ENCODE measurements at regions not wholly inside any gene's neighbourhood (a gene's known extent, or its start where the extent isn't known, plus 50 kb on each side); places are given as distances from the start of the nearest gene placed in this dataset.

- no peak overlapping the region for H3K4me3 ChIP-seq
- H3K4me1 ChIP-seq = no peaks in the 10 kb centered on the region
- POLR2A ChIA-PET = no interaction called here
- FAIRE-seq (no peak), ATAC-seq (no peak), DNase-seq (ENCODE audit: low read depth in 1 of 2, low spot score in 1 of 2) (no peak)
- H3K9me3 ChIP-seq = no peaks in the 10 kb centered on the region
- H3K27ac ChIP-seq = no peak overlapping the region
- CTCF ChIA-PET = no interaction called here
- WGBS (ENCODE audit: missing lambda C conversion rate) = 8% methylated on average over 4 of the region's 4 CpGs
- H3K4me2 ChIP-seq = no peak overlapping the region
- TF ChIP-seq KDM1A (IDR thresholded peaks at IDR 0.05; ENCODE audit: low read depth) = no peak
- no peak for TF ChIP-seq HOXA7 (CRISPR knock-in tag; IDR thresholded peaks at IDR 0.05)
- TF ChIP-seq ZC3H11A (IDR thresholded peaks at IDR 0.05) = no peak
- TF ChIP-seq GATA3 (IDR thresholded peaks at IDR 0.05; ENCODE audit: borderline replicate concordance) = no peak
- TF ChIP-seq SREBF2 (IDR thresholded peaks at IDR 0.05) = no peak
- no peak for TF ChIP-seq HMGXB4 (CRISPR knock-in tag; IDR thresholded peaks at IDR 0.05; ENCODE audit: borderline replicate concordance)
- no peak for TF ChIP-seq PBX3 (IDR thresholded peaks at IDR 0.05)
- no peak for TF ChIP-seq HES2 (IDR thresholded peaks at IDR 0.05)
Observed at GRCh38 chr2:136363900-136364299, 246.0 kb upstream of the CXCR4 start.

GRCh38 chr2:136363470-136363869 is 245.5 kb upstream of the CXCR4 start:
- Histone ChIP-seq H3K27ac (no peak overlapping the region), H3K4me3 (no peak overlapping the region), H3K9me3 (no peaks in the 10 kb centered on the region), H3K4me2 (no peak overlapping the region), H3K4me1 (no peaks in the 10 kb centered on the region)
- no peak for ATAC-seq
- no peak for DNase-seq (ENCODE audit: low read depth in 1 of 2, low spot score in 1 of 2)
- ChIA-PET CTCF (interaction anchor here (1.1 kb wide), 1 partner anchor 15 kb away, joined by 3 read pairs; no protein-coding TSS in a partner anchor), POLR2A (no interaction called here)
- WGBS (ENCODE audit: missing lambda C conversion rate) = 73% methylated on average over 6 of the region's 6 CpGs
- FAIRE-seq = no peak
- no peak for TF ChIP-seq RNF2 (IDR thresholded peaks at IDR 0.05; ENCODE audit: borderline replicate concordance, low read depth)
- TF ChIP-seq ESRRA (IDR thresholded peaks at IDR 0.05; ENCODE audit: borderline replicate concordance, low read length) = no peak
- TF ChIP-seq EHF (CRISPR knock-in tag; IDR thresholded peaks at IDR 0.05) = no peak
- no peak for TF ChIP-seq HOXA7 (CRISPR knock-in tag; IDR thresholded peaks at IDR 0.05)
- no peak for TF ChIP-seq RCOR1 (IDR thresholded peaks at IDR 0.05; ENCODE audit: low read depth, low read length)
- no peak for TF ChIP-seq JUNB (IDR thresholded peaks at IDR 0.05)
- no peak for TF ChIP-seq POLR2AphosphoS2 (conservative IDR thresholded peaks at IDR 0.05; ENCODE audit: low read length)
- no peak for TF ChIP-seq FOSB (CRISPR knock-in tag; IDR thresholded peaks at IDR 0.05)
- TF ChIP-seq CTCF (IDR thresholded peaks at IDR 0.05) = no peak
- no peak for TF ChIP-seq PHF8 (IDR thresholded peaks at IDR 0.05; ENCODE audit: borderline replicate concordance, low read depth)

- ChIA-PET POLR2A (no interaction called here), CTCF (interaction anchor here (1.1 kb wide), 1 partner anchor 16 kb away, joined by 3 read pairs; no protein-coding TSS in a partner anchor)
- H3K4me1 ChIP-seq = no peaks in the 10 kb centered on the region
- H3K27ac ChIP-seq = no peak overlapping the region
- H3K9me3 ChIP-seq = no peaks in the 10 kb centered on the region
- no peak for ATAC-seq
- DNase-seq (ENCODE audit: low read depth in 1 of 2, low spot score in 1 of 2) = no peak
- FAIRE-seq = no peak
- H3K4me2 ChIP-seq = no peak overlapping the region
- 67% methylated on average over 9 of the region's 9 CpGs for WGBS (ENCODE audit: missing lambda C conversion rate)
- H3K4me3 ChIP-seq = no peak overlapping the region
- TF ChIP-seq EHF (CRISPR knock-in tag; IDR thresholded peaks at IDR 0.05) (no peak), ZC3H11A (IDR thresholded peaks at IDR 0.05) (no peak), MAFK (IDR thresholded peaks at IDR 0.05; ENCODE audit: partially characterized antibody) (no peak), RFX5 (IDR thresholded peaks at IDR 0.05) (no peak), BCL3 (IDR thresholded peaks at IDR 0.05) (no peak), TFCP2L1 (CRISPR knock-in tag; IDR thresholded peaks at IDR 0.05) (no peak), JUN (IDR thresholded peaks at IDR 0.05) (no peak), MAZ (IDR thresholded peaks at IDR 0.05; ENCODE audit: borderline replicate concordance, low read depth, low read length) (no peak), HDAC2 (IDR thresholded peaks at IDR 0.05) (no peak), MYC (IDR thresholded peaks at IDR 0.05; ENCODE audit: borderline replicate concordance, low read length) (no peak), ELK1 (IDR thresholded peaks at IDR 0.05; ENCODE audit: low read depth, low read length) (no peak), ZSCAN20 (CRISPR knock-in tag; IDR thresholded peaks at IDR 0.05) (no peak), FOSL2 (IDR thresholded peaks at IDR 0.05) (no peak), FOSL2 (CRISPR knock-in tag; IDR thresholded peaks at IDR 0.05) (no peak)
Observed at GRCh38 chr2:136362676-136363390, 244.9 kb upstream of the CXCR4 start.

Data from A549 (cell line).